Muscle layer of colon (tissue), 2 donors: ENCODE measurements at regions not wholly inside any gene's neighbourhood (a gene's known extent, or its start where the extent isn't known, plus 50 kb on each side); places are given as distances from the start of the nearest gene placed in this dataset.

Experiments used
- H3K27ac ChIP-seq: one replicate; pipeline ENCODE4 v1.7.0; 2013; ENCODE audit warnings: low read depth, mild to moderate bottlenecking, low read length, moderate library complexity
- H3K27me3 ChIP-seq, 2 donors: one replicate each; pipeline ENCODE4 v1.7.0; 2013; ENCODE audit warnings: low read length in 2 of 2, mild to moderate bottlenecking in 2 of 2; ENCODE audit not compliant: insufficient read depth in 2 of 2, control insufficient read depth in 1 of 2
- H3K36me3 ChIP-seq: one replicate; pipeline ENCODE4 v1.7.0; 2013; ENCODE audit warnings: mild to moderate bottlenecking, low read length; ENCODE audit not compliant: insufficient read depth
- H3K4me1 ChIP-seq: one replicate; pipeline ENCODE4 v1.7.0; 2013; ENCODE audit warnings: mild to moderate bottlenecking, low read length; ENCODE audit not compliant: insufficient read depth
- H3K4me3 ChIP-seq, 2 donors: one replicate each; pipeline ENCODE4 v1.7.0; 2013; ENCODE audit warnings: low read length in 2 of 2, low read depth in 1 of 2, mild to moderate bottlenecking in 1 of 2, moderate library complexity in 1 of 2
- H3K9ac ChIP-seq: one replicate; pipeline ENCODE4 v1.7.0; 2013; ENCODE audit warnings: low read length
- H3K9me3 ChIP-seq: one replicate; pipeline ENCODE4 v1.7.0; 2013; ENCODE audit warnings: mild to moderate bottlenecking, low read length
- donor health status: abdominal sarcoma.
- donor health status: Adenocarcinoma of cecum.

DNA sequence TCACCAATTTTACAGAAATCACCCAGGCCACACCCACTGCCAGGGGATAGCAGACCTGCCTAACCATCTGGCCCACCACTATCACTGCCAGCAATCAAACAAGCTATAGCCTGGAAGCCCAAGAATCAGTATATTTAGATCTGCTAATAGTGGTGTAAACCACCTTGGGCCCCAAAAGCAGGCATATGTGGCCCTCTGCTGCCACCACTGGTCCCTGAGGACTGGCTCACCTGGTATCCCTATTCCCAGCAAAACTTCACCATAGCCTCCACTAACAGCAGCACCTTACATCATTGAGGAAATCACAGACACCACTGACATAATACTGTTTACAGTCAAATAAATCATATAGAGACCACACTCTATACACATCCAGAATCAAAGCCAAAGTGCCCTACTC, 880.4 kb upstream of the MAN1A1 start:
- H3K36me3 ChIP-seq: no peaks in the 10 kb centered on the region
- H3K27ac ChIP-seq: no peak overlapping the region
- H3K9ac ChIP-seq: no peak overlapping the region
- H3K4me1 ChIP-seq: no peaks in the 10 kb centered on the region
- H3K27me3 ChIP-seq: no peaks in the 10 kb centered on the region
- H3K4me3 ChIP-seq: no peak overlapping the region
- peaks cover 6% of the 10 kb centered on the region for H3K9me3 ChIP-seq

DNA sequence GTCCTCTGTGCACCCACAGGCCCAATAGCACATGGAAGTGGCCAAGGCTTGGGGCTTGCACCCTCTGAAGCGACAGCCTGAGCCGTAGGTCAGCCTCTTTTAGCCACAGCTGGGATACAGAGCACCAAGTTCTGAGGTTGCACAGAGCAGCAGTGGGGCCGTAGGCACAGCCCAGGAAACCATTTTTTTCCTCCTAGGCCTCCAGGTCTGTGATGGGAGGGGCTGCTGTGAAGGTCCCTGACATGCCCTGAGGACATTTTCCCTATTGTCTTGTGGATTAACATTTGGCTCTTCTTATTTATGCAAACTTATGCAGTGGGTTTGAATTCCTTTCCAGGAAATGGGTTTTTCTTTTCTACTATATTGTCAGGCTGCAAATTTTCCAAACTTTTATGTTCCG, 878.7 kb upstream of the MAN1A1 start:
- H3K9me3 ChIP-seq: no peaks in the 10 kb centered on the region
- H3K36me3 ChIP-seq: no peaks in the 10 kb centered on the region
- no peaks in the 10 kb centered on the region for H3K27me3 ChIP-seq
- H3K4me3 ChIP-seq: no peak overlapping the region
- H3K4me1 ChIP-seq: no peaks in the 10 kb centered on the region
- H3K9ac ChIP-seq: no peak overlapping the region
- H3K27ac ChIP-seq: no peak overlapping the region

DNA sequence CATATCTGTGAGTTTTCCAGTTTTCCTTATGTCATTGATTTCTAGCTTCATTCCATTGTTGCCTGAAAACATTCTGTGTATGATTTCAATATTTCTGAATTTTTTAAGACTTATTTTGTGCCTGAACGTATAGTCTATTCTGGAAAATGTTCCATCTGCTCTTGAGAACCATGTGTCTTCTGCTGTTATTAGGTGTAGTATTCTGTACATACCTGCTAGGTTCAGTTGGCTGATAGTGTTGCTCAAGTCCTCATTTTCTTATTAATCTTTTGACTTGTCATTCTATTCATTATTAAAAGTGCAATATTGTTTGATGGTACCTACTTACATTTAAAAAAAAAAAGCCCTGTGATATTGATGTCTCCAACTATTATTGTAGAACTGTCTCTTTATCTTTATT, 869.8 kb upstream of the MAN1A1 start:
- no peak overlapping the region for H3K27ac ChIP-seq
- no peaks in the 10 kb centered on the region for H3K4me1 ChIP-seq

DNA sequence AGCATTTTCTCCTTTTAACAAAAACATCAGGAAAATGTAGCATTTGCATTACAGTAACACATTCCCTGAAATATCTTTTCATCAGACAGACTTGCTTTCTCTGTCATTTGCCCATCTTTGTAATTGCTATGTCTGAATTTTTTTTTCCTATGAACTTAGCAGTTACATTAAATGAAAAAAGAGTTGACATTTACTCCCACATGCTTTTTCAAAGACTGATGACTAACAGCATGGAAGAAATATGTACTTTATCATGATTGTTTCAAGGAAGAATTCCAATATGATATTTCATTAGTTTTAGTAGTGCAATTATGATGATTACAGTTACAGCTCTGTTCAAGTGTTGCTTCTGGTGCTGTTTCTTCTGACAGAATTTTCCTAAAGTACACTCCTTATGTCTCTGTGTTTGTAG, 864.5 kb upstream of the MAN1A1 start:
- H3K4me3 ChIP-seq: no peak overlapping the region
- no peaks in the 10 kb centered on the region for H3K27me3 ChIP-seq
- no peaks in the 10 kb centered on the region for H3K9me3 ChIP-seq
- H3K9ac ChIP-seq: no peak overlapping the region
- no peaks in the 10 kb centered on the region for H3K36me3 ChIP-seq
- H3K27ac ChIP-seq: no peak overlapping the region
- no peaks in the 10 kb centered on the region for H3K4me1 ChIP-seq

More for the DNA sequence above, 869.8 kb upstream of the MAN1A1 start:
- Histone ChIP-seq H3K9ac (no peak overlapping the region), H3K27me3 (no peaks in the 10 kb centered on the region), H3K4me3 (no peak overlapping the region), H3K9me3 (no peaks in the 10 kb centered on the region), H3K36me3 (no peaks in the 10 kb centered on the region)

DNA sequence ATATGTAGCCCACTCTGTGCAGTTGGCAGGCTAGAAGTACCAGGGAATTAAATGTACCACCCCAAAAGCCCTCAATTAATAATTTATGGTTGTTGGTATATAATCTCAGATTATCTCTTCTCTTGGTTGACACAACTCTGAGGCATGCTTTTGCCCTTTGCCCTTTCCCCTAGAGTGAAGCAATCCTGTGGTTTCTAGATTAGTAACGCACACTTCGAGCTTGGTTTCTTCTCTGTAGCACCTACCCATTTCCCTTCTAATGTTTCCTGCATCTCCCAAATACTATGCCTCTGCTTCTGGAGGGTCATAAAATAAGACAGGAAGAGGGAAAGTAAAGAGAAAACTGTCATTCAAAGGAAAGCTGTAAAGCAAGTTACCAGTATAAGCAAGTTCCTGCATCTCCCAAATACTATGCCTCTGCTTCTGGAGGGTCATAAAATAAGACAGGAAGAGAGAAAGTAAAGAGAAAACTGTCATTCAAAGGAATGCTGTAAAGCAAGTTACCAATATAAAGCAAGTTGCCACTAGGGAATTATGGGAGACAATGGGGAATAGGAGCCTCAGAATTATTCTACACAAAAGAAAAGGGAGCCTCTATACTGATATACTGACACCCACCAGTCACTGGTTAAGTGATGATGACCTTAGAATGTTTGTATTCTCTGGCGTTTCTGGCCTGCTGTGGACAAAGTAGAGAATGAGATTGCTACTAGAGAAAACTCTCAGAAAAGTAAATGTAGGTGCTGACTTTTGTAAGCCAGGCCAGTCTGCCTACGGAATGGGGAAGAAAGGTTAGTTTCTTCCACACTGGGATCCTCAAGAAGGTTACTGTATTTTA, 862.6 kb upstream of the MAN1A1 start:
- Histone ChIP-seq H3K4me3 (no peak overlapping the region), H3K4me1 (no peaks in the 10 kb centered on the region), H3K27me3 (no peaks in the 10 kb centered on the region), H3K36me3 (no peaks in the 10 kb centered on the region), H3K9me3 (no peaks in the 10 kb centered on the region), H3K9ac (no peak overlapping the region), H3K27ac (no peak overlapping the region)

DNA sequence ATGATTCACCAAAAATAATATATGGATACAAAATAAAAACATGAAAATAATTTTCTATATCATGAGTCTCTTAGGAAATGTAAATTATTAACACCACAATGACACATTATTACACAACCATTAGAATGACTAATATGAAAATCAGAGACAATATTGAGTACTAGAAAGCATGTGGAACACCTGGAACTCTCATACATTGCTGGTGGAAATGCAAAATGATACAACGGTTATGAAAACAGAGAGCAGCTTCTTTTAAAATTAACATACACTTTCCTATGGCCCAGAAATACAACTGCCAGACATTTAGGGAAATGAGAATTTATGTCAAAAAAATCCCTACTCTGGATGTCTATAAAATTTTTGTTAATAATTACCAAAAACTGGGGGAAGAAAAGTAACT, 853.3 kb upstream of the MAN1A1 start:
- no peak overlapping the region for H3K4me3 ChIP-seq
- H3K9me3 ChIP-seq: no peaks in the 10 kb centered on the region
- no peak overlapping the region for H3K27ac ChIP-seq
- H3K9ac ChIP-seq: no peak overlapping the region
- H3K36me3 ChIP-seq: no peaks in the 10 kb centered on the region
- no peaks in the 10 kb centered on the region for H3K4me1 ChIP-seq
- no peaks in the 10 kb centered on the region for H3K27me3 ChIP-seq

DNA sequence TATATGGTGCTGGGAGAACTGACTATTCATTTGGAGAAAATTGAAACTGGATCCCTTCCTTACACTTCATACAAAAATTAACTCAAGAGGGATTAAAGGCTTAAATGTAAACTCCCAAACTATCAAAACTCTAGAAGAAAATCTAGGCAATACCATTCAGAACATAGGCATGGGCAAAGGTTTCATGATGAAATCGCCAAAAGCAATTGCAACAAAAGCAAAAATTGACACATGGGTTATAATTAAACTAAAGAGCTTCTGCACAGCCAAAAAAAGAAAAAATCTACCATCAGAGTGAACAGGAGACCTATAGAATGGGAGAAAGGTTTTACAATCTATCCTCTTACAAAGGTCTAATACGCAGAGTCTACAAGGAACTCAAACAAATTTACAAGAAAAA, 851.3 kb upstream of the MAN1A1 start:
- Histone ChIP-seq H3K4me1 (no peaks in the 10 kb centered on the region), H3K27ac (no peak overlapping the region), H3K4me3 (no peak overlapping the region), H3K27me3 (no peaks in the 10 kb centered on the region), H3K9ac (no peak overlapping the region), H3K9me3 (no peaks in the 10 kb centered on the region), H3K36me3 (no peaks in the 10 kb centered on the region)

DNA sequence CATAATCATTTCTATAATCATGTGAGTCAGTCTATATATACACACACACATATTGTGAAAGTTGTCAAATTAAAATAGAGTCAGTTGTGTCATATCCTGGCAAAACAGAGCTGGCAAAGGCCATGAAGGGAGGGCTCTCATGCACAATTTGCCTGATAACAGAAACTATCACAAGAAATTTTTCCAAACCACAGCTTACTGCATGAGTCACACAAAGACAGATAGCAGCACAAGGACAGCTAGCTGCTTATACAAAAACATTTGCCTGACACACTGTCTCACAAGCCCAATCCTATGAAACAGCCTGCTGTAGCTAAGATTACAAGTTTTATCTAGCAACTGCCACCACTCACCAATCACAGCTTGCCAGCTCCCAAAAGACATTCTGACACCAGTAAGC, 848.5 kb upstream of the MAN1A1 start:
- no peak overlapping the region for H3K9ac ChIP-seq
- H3K4me3 ChIP-seq: no peak overlapping the region
- H3K27ac ChIP-seq: no peak overlapping the region
- no peaks in the 10 kb centered on the region for H3K27me3 ChIP-seq
- no peaks in the 10 kb centered on the region for H3K4me1 ChIP-seq
- no peaks in the 10 kb centered on the region for H3K36me3 ChIP-seq
- no peaks in the 10 kb centered on the region for H3K9me3 ChIP-seq

DNA sequence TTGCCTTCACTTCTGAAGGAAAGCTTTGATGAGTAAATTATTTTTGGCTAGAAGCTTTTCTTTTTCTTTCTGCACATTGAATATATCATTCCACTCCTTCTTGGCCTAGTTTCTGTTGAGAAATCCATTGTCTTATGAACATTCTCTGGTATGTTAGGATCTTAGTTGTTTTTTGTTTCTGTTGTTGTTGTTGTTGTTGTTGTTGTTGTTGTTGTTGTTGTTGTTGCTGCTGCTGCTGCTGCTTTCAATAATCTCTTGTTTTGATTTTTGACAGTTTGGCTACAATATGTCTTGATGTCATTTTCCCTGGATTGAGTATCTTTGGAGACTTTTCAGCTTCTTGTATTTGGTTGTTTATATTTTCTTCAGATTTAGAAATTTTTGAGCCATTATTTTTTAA, 836.5 kb upstream of the MAN1A1 start:
- Histone ChIP-seq H3K27me3 (no peaks in the 10 kb centered on the region), H3K9me3 (no peaks in the 10 kb centered on the region), H3K27ac (no peak overlapping the region), H3K9ac (no peak overlapping the region), H3K4me3 (no peak overlapping the region), H3K36me3 (no peaks in the 10 kb centered on the region), H3K4me1 (no peaks in the 10 kb centered on the region)

DNA sequence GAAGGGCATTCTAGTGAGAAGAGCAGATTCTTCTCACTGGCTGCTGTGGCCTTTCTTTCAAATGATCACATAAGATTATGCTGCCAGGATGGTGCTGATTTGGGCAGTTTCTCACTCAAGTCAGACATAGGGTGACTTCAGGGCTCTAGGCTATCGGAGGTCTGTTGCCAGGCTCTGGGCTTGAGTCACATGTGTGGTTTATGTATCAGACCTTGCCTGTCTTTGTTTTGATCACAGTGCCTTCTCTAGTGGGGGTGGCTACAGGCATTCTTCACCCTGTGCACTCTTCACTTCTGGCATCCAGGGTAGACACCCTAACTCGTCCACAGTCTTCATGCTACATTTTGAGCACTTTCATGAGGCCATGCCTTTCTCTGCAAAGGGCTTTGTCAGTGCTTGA, 823.7 kb upstream of the MAN1A1 start:
- no peak overlapping the region for H3K4me3 ChIP-seq
- H3K27ac ChIP-seq: no peak overlapping the region
- no peaks in the 10 kb centered on the region for H3K9me3 ChIP-seq
- no peak overlapping the region for H3K9ac ChIP-seq
- no peaks in the 10 kb centered on the region for H3K27me3 ChIP-seq
- no peaks in the 10 kb centered on the region for H3K4me1 ChIP-seq
- H3K36me3 ChIP-seq: no peaks in the 10 kb centered on the region

DNA sequence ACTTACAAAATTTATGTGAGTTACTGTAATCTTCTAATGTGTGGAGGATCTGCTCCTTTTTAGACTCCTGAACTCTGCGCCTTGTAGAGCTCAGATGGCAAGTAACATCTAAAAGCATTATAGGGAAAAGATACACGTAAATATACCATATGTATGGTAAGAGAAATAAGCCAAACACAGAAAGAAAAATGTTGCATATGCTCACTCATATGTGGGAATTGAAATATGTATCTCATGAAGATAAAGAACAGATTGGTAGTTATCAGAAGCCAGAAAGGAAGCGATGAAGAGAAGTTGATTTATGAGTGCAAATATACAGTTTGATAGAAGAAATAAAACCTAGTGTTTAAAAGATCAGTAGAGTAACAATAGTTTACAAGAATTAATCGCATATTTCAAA, 815.0 kb upstream of the MAN1A1 start:
- Histone ChIP-seq H3K9ac (no peak overlapping the region), H3K4me1 (no peaks in the 10 kb centered on the region), H3K27me3 (no peaks in the 10 kb centered on the region), H3K9me3 (no peaks in the 10 kb centered on the region), H3K4me3 (no peak overlapping the region), H3K27ac (no peak overlapping the region), H3K36me3 (no peaks in the 10 kb centered on the region)

DNA sequence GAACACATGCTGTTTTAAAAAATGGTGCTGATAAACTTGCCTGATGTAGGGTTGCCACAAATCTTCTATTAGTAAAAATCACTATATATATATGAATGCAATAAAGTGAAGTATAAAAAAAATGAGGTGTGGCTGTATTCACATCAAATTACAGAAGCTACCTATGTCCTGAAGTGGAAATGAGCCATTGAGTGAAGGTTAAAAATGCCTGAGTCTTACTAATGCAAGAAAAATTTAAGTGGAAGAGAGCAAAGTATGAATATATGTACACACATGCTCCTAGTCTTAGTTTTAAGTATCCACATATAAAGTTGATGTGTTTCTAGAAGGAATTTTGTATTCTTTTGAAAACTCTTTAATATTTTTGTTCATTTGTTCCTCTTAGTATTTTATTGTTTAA, 808.3 kb upstream of the MAN1A1 start:
- no peak overlapping the region for H3K27ac ChIP-seq
- no peaks in the 10 kb centered on the region for H3K9me3 ChIP-seq
- H3K9ac ChIP-seq: no peak overlapping the region
- H3K4me3 ChIP-seq: no peak overlapping the region
- H3K36me3 ChIP-seq: no peaks in the 10 kb centered on the region
- H3K27me3 ChIP-seq: no peaks in the 10 kb centered on the region
- H3K4me1 ChIP-seq: no peaks in the 10 kb centered on the region
